Panc1 (cell line): ENCODE measurements at regions not wholly inside any gene's neighbourhood (a gene's known extent, or its start where the extent isn't known, plus 50 kb on each side); places are given as distances from the start of the nearest gene placed in this dataset.
"Not testable (repeated sequence)": the region's sequence is repeated elsewhere in the genome, so short reads cannot be mapped to it uniquely, and the experiment has no call there.

ENCODE experiments used
- ATAC-seq: fragments of 200-7000 bp; cut with Tn5 transposase; 2 replicates; pipeline ENCODE4 v1.9.1; 2020; ENCODE audit warnings: mild to moderate bottlenecking, moderate library complexity
- BruUV-seq: library from RNA; stranded (reverse); fragments of 400-500 nt; replicated peaks from 2 replicates; lab custom pipeline; 2021; lab: Mats Ljungman, UMichigan
- CTCF ChIA-PET: fragments of 300-600 bp; sonication (Branson Sonifier 250); formaldehyde crosslinking; loops from one replicate; lab custom pipeline; 2022; ENCODE audit warnings: antibody characterized with exemption; lab: Charles Lee
- POLR2A ChIA-PET: fragments of 300-600 bp; sonication (Branson Sonifier 250); formaldehyde crosslinking; loops from one replicate; lab custom pipeline; 2022; ENCODE audit warnings: antibody characterized with exemption; lab: Charles Lee
- DNase-seq: peaks from one replicate; pipeline ENCODE4 v3.0.0-alpha.2; 2010; ENCODE audit warnings: low read depth, low spot score
- H3K27ac ChIP-seq: 2 replicates; pipeline ENCODE4 v1.5.1; 2011; ENCODE audit warnings: mild to moderate bottlenecking, low read length, inconsistent platforms
- H3K27me3 ChIP-seq: fragments of 200-500 bp; sonication (Bioruptor generic); 2 replicates; pipeline ENCODE4 v1.6.0; 2014; ENCODE audit warnings: low read length, inconsistent platforms; ENCODE audit not compliant: control insufficient read depth, insufficient read depth
- H3K36me3 ChIP-seq: fragments of 200-500 bp; sonication (Bioruptor generic); 2 replicates; pipeline ENCODE4 v1.5.1; 2014; ENCODE audit warnings: inconsistent platforms, mild to moderate bottlenecking, low read length, moderate library complexity; ENCODE audit not compliant: control insufficient read depth, insufficient read depth
- H3K4me1 ChIP-seq: 2 replicates; pipeline ENCODE4 v1.5.1; 2011; ENCODE audit warnings: inconsistent platforms, mild to moderate bottlenecking, low read length, moderate library complexity; ENCODE audit not compliant: control insufficient read depth, insufficient read depth
- H3K4me3 ChIP-seq, 2 experiments: 2 replicates each; pipeline ENCODE4 v1.5.1; 2011 to 2012; ENCODE audit warnings: low read depth in 2 of 2, low read length in 2 of 2, mild to moderate bottlenecking in 2 of 2, inconsistent platforms in 1 of 2, moderate library complexity in 1 of 2
- H3K9me3 ChIP-seq: fragments of 200-500 bp; sonication (Bioruptor generic); 2 replicates; pipeline ENCODE4 v1.5.1; 2014; ENCODE audit warnings: low read depth, mild to moderate bottlenecking, inconsistent platforms, low read length, moderate library complexity; ENCODE audit not compliant: control insufficient read depth, insufficient read depth
- POLR2AphosphoS5 ChIP-seq: IDR thresholded peaks from 2 replicates; pipeline ENCODE4 v1.6.1; 2012; ENCODE audit warnings: mild to moderate bottlenecking, low read depth, low read length, moderate library complexity
- SIN3A ChIP-seq: IDR thresholded peaks from 2 replicates; pipeline ENCODE4 v1.6.1; 2012; ENCODE audit warnings: low read depth, mild to moderate bottlenecking, low read length, moderate library complexity, borderline replicate concordance; ENCODE audit not compliant: insufficient read depth
- TCF7L2 ChIP-seq: IDR thresholded peaks from 2 replicates; pipeline ENCODE4 v1.6.1; 2011; ENCODE audit warnings: mild to moderate bottlenecking, low read depth, low read length, inconsistent platforms
- in situ Hi-C: cut with HindIII; loops from 2 replicates; pipeline ENCODE4 v1.10.0; 2016; ENCODE audit warnings: low sequenced_read_pairs, low pct_unique_long_range_greater_than_20kb
- intact Hi-C: fragments of 100-400 bp; cut with micrococcal nuclease; formaldehyde crosslinking; loops from one replicate; pipeline ENCODE4 v1.10.0; 2022; ENCODE audit not compliant: unreplicated experiment
- TF ChIP-seq, protein P1 (sequence below): fragments of 450-650 bp; IDR thresholded peaks from 2 replicates; pipeline ENCODE4 v1.5.1; 2017; ENCODE audit warnings: mild to moderate bottlenecking
- TF ChIP-seq, protein P2 (sequence below), 2 experiments: IDR thresholded peaks; 2 replicates each; pipeline ENCODE4 v1.6.1; 2011 to 2012; ENCODE audit warnings: low read depth in 2 of 2, control low read depth in 1 of 2, low read length in 1 of 2, mild to moderate bottlenecking in 1 of 2, moderate library complexity in 1 of 2; ENCODE audit not compliant: insufficient read depth in 1 of 2

DNA sequence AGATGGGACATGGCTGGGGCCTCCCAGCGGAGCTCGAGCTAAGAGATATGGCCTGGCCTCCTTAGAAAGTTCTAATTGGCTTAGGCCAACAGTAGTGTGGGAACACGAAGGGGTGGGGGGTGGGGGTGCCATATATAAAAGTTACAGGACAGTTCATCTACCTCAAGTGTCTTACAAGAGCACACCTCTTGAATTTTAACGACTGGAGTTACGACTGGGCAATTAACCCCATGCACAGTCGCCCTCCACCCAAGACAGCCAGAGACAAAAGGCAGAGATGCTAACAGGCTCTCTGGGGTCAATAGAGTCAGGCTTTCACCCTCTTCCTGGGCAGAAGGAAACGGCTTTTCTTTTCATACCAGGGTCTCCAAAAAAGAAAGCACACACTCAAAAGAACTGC is 302.2 kb downstream of the BCOR start:
- in situ Hi-C loops, result no loop called here
- no peak for DNase-seq
- POLR2A ChIA-PET, result no interaction called here
- TF ChIP-seq SIN3A (no peak), POLR2AphosphoS5 (no peak), TCF7L2 (no peak)
- TF ChIP-seq, protein P1, sequence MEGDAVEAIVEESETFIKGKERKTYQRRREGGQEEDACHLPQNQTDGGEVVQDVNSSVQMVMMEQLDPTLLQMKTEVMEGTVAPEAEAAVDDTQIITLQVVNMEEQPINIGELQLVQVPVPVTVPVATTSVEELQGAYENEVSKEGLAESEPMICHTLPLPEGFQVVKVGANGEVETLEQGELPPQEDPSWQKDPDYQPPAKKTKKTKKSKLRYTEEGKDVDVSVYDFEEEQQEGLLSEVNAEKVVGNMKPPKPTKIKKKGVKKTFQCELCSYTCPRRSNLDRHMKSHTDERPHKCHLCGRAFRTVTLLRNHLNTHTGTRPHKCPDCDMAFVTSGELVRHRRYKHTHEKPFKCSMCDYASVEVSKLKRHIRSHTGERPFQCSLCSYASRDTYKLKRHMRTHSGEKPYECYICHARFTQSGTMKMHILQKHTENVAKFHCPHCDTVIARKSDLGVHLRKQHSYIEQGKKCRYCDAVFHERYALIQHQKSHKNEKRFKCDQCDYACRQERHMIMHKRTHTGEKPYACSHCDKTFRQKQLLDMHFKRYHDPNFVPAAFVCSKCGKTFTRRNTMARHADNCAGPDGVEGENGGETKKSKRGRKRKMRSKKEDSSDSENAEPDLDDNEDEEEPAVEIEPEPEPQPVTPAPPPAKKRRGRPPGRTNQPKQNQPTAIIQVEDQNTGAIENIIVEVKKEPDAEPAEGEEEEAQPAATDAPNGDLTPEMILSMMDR, result no peak
- TF ChIP-seq, protein P2, sequence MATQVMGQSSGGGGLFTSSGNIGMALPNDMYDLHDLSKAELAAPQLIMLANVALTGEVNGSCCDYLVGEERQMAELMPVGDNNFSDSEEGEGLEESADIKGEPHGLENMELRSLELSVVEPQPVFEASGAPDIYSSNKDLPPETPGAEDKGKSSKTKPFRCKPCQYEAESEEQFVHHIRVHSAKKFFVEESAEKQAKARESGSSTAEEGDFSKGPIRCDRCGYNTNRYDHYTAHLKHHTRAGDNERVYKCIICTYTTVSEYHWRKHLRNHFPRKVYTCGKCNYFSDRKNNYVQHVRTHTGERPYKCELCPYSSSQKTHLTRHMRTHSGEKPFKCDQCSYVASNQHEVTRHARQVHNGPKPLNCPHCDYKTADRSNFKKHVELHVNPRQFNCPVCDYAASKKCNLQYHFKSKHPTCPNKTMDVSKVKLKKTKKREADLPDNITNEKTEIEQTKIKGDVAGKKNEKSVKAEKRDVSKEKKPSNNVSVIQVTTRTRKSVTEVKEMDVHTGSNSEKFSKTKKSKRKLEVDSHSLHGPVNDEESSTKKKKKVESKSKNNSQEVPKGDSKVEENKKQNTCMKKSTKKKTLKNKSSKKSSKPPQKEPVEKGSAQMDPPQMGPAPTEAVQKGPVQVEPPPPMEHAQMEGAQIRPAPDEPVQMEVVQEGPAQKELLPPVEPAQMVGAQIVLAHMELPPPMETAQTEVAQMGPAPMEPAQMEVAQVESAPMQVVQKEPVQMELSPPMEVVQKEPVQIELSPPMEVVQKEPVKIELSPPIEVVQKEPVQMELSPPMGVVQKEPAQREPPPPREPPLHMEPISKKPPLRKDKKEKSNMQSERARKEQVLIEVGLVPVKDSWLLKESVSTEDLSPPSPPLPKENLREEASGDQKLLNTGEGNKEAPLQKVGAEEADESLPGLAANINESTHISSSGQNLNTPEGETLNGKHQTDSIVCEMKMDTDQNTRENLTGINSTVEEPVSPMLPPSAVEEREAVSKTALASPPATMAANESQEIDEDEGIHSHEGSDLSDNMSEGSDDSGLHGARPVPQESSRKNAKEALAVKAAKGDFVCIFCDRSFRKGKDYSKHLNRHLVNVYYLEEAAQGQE (IDR thresholded peaks at IDR 0.05; ENCODE audit: insufficient read depth in 1 of 2, low read depth in 2 of 2, low read length in 1 of 2), result no peak
- H3K27me3 ChIP-seq, result no peaks in the 10 kb centered on the region
- CTCF ChIA-PET, result interaction anchor here (0.6 kb wide), 1 partner anchor 786 kb away, joined by 4 read pairs; no protein-coding TSS in a partner anchor
- no peak overlapping the region for H3K27ac ChIP-seq
- no peaks in the 10 kb centered on the region for H3K4me1 ChIP-seq
- H3K36me3 ChIP-seq, result no peaks in the 10 kb centered on the region
- BruUV-seq, result no TSS peak
- ATAC-seq, result no peak
- H3K4me3 ChIP-seq, result no peak overlapping the region
- no peaks in the 10 kb centered on the region for H3K9me3 ChIP-seq
- intact Hi-C loops, result no loop called here

DNA sequence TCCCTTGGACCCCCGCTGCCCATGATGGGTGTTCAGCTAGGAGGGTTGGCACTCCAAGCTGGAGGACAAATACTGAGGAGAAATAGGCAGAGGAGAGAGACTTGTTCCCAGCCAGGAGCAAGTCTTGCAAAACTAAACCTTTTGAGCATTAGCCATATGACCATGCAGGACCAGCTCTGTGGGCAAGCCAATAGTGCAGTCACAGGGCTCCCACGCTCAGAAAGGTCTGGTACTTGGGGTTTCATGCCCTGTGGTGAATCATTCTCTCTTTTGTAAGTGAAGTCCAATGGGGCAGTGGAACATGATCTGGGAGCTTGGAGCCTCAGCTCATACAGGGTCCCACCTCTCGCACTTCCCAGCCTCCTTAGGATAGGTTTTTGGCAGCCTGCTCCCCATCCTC is 300.9 kb downstream of the BCOR start:
- Histone ChIP-seq H3K4me1 (no peaks in the 10 kb centered on the region), H3K4me3 (no peak overlapping the region), H3K9me3 (no peaks in the 10 kb centered on the region), H3K36me3 (no peaks in the 10 kb centered on the region), H3K27me3 (no peaks in the 10 kb centered on the region), H3K27ac (no peak overlapping the region)
- POLR2A ChIA-PET, result no interaction called here
- CTCF ChIA-PET, result no interaction called here
- ATAC-seq, result no peak
- in situ Hi-C loops, result no loop called here
- BruUV-seq, result no TSS peak
- intact Hi-C loops, result no loop called here
- TF ChIP-seq POLR2AphosphoS5, result no peak
- TF ChIP-seq TCF7L2, result no peak
- TF ChIP-seq, protein P1, result no peak
- TF ChIP-seq, protein P2 (IDR thresholded peaks at IDR 0.05; ENCODE audit: insufficient read depth in 1 of 2, low read depth in 2 of 2, low read length in 1 of 2), result no peak
- no peak for TF ChIP-seq SIN3A
- DNase-seq, result no peak

DNA sequence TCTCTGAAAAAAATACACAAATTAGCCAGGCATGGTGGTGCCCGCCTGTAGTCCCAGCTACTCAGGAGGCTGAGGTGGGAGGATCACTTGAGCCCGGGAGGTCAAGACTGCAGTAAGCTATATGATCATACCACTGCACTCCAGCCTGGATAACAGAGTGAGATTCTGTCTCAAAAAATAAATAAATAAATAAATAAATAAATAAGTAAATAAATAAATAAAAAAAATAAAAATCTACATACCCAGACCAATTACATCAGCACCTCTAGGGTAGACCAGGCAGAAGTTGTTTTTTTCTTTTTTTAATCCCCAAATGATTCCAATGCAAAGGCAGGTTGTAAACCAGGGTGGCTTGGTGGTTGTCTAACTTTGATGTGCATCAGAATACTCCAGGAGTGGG is 299.3 kb downstream of the BCOR start:
- H3K36me3 ChIP-seq, intact Hi-C loops, BruUV-seq, POLR2A ChIA-PET, H3K27ac ChIP-seq, H3K27me3 ChIP-seq, ATAC-seq, H3K9me3 ChIP-seq, DNase-seq, in situ Hi-C loops, H3K4me3 ChIP-seq, H3K4me1 ChIP-seq: not testable (repeated sequence)
- CTCF ChIA-PET, result interaction anchor here (0.6 kb wide), 1 partner anchor 12 kb away, joined by 3 read pairs; no protein-coding TSS in a partner anchor
